Body of pancreas (tissue), 4 donors: ENCODE measurements at regions not wholly inside any gene's neighbourhood (a gene's known extent, or its start where the extent isn't known, plus 50 kb on each side); places are given as distances from the start of the nearest gene placed in this dataset.

Experiments
- CTCF ChIP-seq, 7 experiments: fragments of 450-650 bp in 4 of 7; fragments of 200-600 bp in 3 of 7; sonication (generic) in 3 of 7; IDR thresholded peaks; one replicate each; pipeline ENCODE4 v1.5.1; 2016 to 2019; ENCODE audit warnings: antibody characterized with exemption in 7 of 7
- POLR2A ChIP-seq, 3 donors: fragments of 450-650 bp; IDR thresholded peaks; one replicate each; pipeline ENCODE4 v1.6.1; 2016; ENCODE audit warnings: antibody characterized with exemption in 3 of 3, mild to moderate bottlenecking in 2 of 3

GRCh38 chrX:118251271-118251670 lies 94.6 kb upstream of the WDR44 start:
- TF ChIP-seq CTCF (IDR thresholded peaks at IDR 0.05), result no peak
- TF ChIP-seq POLR2A (IDR thresholded peaks at IDR 0.05), result no peak
